HG03039 (cell line): ENCODE measurements at regions not wholly inside any gene's neighbourhood (a gene's known extent, or its start where the extent isn't known, plus 50 kb on each side); places are given as distances from the start of the nearest gene placed in this dataset.
"Not testable (repeated sequence)": the region's sequence is repeated elsewhere in the genome, so short reads cannot be mapped to it uniquely, and the experiment has no call there.

Source experiments
- ATAC-seq: cut with Tn5 transposase; IDR thresholded peaks from one replicate; pipeline ENCODE4 v1.9.1; 2021; ENCODE audit warnings: mild to moderate bottlenecking, moderate library complexity; ENCODE audit not compliant: unreplicated experiment

DNA sequence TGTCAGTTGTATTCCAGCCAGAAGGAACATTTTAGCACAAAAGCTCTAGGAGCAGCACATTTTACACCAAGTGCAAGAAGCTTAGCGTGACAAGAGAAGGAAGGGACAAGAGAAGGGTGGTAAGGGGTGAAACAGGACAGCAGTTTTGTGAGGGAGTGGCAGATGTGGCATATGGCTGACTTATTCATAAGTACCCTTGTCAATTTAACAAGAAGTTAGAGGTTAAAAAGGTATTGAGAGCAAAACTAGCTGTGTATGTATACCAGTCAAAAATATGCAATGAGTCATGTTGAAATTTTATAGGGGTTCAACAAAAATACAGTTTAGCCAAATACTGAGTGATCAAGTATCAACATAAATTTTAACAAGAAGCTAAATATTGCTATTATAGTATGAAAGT lies 561.5 kb upstream of the POT1 start:
- ATAC-seq, result no peak

DNA sequence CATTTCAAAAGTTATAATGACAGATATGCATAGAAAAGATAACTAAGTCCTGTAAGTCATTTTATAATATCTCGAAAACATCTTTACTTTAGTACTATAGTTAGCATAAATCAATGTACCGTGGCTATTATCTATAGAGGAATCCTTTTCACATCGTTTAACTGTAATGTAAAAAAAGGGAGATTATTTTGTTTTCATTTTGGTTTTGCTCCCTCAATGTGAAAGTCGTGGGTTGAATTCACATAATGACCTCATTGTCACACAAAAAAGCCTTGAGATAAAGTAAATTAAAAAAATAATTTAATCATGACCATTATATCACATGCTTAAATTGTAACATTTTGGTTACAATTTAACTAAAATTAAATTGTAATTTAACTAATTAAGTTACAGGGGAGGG lies 560.5 kb upstream of the POT1 start:
- ATAC-seq, result no peak

DNA sequence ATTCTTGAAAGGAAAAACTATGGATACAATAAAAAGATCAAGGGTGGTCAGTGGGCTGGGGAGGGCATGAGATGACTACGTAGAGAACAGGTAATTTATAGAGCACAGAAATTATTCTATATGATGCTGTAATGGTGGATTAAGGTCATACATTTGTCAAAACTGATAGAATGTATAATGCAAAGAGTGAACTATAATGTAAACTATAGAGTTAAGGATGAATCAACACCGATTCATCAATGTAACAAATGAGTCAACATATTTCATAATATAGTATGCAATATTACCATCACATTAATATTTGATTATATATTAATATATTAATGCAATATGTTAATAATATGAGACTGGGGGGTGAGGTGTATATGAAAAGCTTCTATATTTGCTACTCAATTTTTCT lies 555.6 kb upstream of the POT1 start:
- ATAC-seq, result no peak

DNA sequence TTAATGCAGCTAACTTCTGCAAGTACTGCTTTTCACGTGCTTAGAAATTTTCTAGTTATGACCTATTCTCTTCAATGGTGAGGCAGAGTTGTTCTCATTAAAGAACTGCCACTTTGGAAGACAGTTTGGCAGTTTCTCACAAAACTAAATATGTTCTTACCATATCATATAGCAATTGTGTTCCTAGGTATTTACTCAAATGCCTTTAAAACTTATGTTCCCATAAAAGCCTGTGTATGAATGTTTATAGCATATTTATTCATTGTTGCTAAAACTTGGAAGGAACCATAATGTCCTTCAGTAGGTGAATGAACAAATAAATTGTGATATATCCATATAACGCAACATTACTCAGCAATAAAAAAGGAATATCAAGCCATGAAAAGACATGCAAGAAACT lies 555.1 kb upstream of the POT1 start:
- ATAC-seq, result no peak

DNA sequence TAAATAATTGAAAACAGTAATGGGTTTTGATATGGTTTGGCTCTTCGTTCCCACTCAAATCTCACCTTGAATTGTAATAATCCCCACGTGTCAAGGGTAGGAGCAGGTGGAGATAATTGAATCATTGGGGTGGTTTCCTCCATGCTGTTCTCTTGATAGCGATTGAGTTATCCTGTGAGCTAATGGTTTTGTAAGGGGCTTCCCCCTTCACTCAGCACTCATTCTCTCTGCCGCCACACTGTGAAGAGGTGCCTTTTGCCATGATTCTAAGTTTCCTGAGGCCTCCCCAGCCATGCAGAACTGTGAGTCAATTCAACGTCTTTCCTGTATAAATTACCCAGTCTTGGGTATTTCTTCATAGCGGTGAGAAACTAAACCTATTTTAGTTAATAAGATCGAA lies 551.7 kb upstream of the POT1 start:
- ATAC-seq, result no peak

DNA sequence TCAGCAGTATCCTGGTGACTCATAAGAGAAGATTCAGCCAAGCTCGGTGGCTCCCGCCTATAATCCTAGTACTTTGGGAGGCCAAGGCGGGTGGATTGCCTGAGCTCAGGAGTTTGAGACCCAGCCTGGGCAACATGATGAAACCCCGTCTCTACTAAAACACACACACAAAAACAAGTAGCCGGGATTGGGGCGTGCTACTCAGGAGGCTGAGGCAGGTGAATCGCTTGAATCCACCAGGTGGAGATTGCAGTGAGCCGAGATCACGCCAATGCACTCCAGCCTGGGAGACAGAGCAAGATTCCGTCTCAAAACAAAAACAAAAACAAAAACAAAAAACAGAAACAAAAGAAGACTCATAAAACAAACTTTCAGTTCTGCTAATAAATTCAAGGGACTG lies 551.1 kb upstream of the POT1 start:
- no peak for ATAC-seq

DNA sequence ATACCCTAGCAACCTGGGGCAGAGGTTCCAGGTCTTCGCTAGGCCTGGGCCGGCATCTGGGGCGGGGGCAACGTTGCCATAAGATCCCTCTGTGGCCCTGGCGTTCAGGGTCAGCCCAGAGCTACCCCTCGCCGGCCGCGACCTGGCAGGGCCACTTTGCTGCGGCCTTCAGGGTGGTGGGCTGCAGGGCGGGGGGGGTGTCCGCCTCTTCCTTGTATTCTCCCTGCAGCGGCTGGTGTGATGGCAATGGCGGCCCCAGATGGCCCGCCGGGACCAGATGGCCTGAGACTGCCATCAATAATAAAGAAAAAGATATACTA lies 539.2 kb upstream of the POT1 start:
- ATAC-seq, result no peak

DNA sequence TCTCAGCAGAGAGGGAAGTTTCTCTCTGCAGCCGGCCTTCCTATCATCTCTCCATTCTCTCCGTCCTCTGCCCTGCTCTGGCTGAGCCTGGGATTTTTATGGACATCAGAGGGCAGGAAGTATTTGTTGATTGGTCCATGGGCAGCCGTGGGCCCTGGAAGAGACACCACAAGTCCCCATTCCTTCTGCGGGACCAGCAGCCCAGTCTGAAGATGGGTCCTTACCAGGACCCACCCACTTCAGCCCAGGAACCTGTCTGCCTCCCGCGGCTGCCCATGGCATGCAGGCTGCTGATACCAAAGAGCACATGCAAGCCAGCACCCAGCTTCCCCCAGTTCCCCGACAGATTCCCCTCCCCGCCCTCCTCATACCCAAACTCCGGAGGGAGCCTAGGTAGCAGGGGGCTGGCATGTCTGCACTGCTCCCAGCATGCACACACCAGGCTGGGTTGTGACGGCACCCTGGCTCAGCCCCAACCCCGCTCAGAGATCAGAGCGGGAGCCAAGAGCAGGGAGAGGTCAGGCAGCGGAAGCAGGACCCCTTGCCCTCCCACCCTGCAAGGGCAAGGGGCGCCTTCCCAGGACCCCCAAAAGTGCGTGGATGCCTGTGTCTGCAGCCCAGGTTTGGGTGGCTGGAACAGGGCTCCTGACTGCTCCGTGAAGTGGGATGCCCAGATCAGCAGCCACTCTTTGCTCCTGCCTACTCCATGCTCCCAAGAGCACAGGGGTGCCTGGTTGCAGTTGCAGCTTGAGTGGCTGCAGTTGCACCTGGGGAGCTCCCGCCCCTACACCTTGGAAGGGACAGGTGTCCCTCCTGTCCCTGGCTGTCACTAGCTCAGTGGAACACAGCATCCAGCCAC lies 538.6 kb upstream of the POT1 start:
- ATAC-seq, result no peak

DNA sequence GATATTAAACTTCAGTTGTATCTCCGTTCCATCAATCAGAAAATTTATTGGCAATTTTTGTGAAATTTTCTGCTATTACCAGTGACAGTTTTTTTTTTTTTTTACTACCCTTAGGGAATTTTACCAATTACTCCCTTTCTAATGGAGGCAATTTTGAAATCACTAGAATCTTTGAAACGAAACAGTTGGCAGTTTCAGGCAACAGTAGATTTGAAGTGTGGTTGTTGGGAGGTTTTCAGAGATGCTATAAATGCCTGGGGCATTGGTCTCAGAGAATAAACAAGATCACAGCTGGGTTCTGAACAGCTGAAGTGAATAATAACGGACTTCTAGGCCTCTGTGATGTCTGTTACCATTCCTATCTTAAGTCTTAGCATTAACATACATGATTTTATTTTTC lies 535.9 kb upstream of the POT1 start:
- no peak for ATAC-seq

DNA sequence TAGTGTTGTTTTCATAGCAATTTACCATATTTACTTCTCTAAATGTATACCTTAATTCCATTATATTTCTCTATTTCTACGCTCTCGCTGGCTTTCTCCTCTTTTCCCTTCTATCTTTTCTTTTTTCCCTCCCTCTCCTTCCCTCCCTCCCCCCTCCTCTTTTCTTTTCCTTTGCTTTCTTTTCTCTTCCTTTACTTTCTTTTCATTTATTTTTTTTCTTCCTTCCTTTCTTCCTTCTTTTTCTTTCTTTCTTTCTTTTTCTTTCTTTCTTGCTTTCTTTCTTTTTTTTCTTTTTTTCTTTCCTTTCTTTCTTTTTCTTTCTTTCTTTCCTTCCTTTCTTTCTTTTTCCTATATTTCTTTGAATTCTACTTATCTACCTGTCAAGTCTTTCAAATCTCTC lies 533.0 kb upstream of the POT1 start:
- ATAC-seq, result no peak

DNA sequence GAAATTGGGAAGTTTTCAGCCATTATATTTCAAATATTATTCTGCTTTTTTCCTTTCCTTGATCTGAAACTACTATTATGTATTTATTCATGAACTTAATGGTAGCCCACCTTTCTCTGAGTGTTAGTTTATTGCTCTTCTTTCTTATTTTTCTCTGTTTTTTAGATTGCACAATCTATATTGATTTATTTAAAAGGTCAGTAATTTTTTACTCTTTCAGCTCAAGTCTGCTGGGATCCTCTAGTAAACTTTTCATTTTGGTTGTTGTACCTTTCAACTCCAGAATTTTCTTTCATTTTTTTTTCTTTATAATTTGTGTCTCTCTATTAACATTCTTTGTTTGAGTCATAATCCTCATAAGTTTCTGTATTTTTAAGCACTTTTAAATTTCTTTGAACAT lies 529.4 kb upstream of the POT1 start:
- ATAC-seq, result no peak

DNA sequence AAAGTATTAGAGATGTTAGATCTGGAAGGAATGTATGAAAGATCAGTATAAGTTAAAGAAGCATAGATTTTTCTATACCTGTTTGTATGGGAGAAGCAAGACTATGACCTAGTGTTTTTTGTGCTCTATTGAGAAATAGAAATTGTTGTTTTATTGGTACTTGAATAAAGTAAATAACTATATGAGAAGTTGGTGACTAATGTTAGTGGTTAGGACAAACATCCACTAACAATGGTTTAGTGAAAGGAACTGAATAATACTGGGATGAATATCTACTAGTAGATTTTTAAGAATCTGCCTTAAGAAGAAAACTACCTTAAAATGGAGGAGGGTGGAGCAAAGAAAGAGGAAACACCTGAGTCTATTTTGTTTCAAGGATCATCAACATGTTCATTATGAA lies 521.1 kb upstream of the POT1 start:
- ATAC-seq, result no peak

DNA sequence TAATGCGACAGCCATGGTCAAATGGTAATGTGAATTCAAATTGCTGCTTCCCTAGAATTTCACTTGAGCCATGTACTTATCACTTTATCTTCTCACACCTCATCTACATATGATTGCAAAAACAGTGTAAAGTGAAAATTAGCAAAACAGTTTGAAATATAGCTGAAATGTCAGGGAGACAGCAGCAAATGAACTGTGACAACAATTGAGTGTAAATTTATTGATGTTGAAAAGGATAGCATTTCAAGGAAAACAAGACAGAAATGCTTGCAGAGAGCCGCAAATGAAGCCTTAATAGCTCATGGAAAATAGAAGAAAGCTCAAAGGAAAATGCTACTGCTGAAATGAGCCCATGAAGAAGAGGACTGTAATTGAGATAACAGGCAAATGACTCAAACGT lies 516.2 kb upstream of the POT1 start:
- no peak for ATAC-seq

DNA sequence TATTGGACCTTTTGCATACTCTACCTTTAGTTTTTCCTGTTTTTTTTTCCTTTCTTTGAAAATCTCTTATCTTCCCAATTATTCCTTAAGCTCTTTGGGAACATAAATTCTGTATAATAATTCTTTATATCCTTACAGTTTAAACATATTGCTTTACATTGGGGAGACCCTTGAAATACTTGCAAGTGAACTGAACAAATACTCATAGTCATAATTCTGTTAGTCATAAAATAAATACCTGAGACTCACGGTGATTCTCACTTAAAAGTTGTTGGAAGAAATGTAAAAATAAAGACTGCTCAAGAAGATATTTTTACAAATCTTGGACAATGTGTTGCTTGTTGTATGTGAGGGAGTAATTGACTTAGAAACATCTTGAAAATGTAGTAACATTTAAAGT lies 515.2 kb upstream of the POT1 start:
- ATAC-seq, result no peak

DNA sequence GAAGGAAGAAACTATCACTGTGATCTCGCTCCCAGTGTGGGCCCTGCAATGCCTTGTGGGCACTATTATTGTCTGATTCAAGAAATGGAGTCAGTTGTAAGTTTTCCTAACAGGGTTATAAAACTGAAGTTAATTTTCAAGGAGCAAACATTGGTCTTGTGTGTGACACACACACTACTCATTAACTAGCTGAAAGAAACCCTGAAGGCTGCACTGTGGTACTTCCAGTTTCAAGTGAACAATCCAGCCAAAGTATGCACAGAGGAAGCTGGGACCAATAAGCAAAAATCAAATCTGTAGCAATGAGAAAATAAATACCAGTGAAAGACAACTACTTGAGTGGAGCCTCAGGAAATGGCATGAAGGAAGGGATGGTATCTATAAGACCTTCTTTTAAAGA lies 506.6 kb upstream of the POT1 start:
- ATAC-seq, result no peak

DNA sequence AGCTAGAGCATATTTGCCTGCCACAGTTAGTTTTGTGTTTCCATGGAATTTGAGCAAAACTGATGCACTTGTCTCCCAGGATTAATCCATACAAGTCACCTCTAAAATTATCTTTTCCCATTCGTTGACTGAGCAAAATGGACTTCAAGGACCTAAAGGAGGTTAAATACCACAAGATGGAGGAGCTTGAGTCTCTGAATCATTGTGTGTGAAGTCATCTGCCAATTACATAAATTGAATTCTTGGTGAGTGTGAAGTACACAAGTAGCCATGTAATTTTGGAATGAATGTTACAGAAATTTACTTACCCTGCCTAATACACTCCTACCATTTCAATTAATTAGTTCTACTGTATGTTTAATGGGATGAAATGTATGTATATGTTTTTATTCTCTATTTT lies 501.7 kb upstream of the POT1 start:
- ATAC-seq, result no peak

DNA sequence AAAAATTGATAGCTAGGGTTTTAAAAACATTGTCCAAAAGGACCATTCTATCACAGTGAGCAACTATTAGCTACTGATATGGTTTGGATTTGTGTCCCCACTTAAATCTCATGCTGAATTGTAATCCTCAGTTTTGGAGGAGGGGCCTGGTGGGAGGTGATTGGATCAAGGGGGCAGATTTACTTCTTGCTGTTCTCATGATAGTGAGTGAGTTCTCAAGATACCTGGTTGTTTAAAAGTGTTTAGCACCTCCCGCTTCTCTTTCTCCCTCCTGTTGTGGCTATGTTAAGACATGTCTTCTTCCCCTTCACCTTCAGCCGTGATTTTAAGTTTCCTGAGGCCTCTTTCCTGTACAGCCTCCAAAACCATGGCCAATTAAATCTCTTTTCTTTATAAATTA lies 500.4 kb upstream of the POT1 start:
- ATAC-seq, result no peak

DNA sequence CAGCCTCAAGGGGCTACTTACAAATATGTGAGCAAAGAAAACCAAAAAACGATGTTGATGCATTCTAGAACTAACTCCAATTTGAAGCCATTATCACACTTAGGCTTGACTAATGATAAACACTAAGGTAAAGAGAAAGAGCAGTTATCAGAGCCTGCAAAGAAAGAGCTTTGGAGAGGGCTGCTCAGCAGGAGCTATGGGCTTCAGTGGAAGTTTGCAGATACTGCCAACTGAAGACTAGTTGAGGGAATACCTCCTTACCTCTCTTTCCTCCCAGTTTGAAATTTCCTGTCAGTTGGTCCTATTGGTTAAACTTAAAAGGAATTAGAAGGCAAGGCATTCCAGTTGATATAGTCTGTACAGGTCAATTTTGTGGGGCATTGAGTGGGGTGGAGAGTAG lies 498.1 kb upstream of the POT1 start:
- ATAC-seq, result no peak

DNA sequence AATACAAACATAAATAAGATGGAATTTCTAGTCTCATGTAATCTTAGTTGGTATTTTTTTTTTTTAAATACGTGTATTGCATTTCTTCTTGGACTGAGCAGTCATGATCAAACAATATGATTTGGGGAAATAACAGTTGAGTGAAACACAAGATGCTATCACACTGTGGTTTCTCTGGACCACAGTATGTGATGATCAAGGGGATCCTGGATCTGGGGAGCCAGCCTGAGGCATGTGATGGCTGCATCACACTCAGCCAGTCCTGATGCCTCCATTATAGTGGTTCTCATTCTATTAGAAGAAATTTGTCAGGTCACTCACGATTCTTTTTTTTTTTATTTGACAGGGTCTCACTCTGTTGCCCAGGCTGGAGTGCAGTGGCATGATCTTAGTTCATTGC lies 495.9 kb upstream of the POT1 start:
- no peak for ATAC-seq

DNA sequence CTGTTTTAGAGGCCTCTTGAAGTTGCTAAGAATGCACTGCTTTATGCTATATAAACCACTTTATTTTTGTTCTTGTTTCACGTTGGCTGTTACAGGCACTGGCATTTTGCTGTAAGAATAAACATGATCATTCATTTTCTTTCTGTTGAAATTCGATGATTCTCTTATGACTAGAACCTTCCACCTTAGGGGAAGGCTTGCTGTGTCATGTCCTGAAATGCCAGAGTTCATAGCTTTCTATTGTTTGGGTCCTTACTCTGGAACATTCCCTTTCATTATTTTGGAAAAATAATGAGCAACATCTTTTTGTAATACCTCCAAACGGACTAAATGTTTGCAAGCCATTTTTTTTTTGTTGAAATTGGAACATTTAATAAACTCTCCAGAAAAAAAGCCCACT lies 495.1 kb upstream of the POT1 start:
- no peak for ATAC-seq

DNA sequence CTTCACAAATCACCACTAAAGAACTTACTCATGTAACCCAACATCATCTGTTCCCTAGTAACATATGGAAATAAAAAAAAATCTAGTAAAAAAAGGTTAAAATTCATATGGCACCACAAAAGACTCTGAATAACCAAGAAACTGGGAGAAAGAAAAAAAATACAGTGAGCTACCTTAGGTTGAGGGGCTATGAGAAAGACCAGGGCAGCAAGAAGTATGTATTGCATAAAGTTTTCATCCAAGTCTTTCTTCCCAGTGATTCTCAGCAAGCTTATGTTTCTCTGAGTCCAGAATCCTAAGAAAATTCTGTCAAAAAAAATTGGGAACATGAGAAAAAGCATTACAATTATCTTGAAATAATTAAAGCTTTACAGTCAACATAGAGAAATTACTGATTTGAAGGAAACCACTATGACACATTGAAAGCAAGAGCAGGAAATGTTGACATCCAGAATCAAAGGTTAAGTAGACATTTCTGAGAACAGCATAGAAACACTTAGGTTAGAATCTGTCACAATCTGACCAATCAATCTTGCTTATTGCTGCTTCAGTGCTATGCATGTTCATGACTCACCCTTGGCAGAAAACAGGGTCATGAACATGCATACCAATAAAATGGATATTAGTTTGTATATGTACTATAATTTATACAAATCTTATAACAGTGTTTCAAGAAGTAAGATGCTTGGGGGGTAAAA lies 494.0 kb upstream of the POT1 start:
- ATAC-seq, result no peak

DNA sequence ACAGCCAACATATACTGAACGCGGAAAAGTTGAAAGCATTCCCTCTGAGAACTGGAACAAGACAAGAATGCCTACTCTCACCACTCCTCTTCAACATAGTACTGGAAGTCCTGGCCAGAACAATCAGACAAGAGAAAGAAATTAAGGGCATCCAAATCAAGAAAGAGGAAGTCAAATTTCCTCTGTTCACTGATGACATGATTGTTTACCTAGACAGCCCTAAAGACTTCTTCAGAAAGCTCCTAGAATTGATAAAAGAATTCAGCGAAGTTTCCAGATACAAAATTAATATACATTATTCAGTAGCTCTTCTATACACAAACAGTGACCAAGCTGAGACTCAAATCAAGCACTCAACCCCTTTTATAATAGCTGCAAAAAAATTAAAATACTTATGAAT lies 491.8 kb upstream of the POT1 start:
- ATAC-seq, result not testable (repeated sequence)
